HepG2 (cell line): ENCODE measurements at regions not wholly inside any gene's neighbourhood (a gene's known extent, or its start where the extent isn't known, plus 50 kb on each side); places are given as distances from the start of the nearest gene placed in this dataset.
A peak's percentile ranks its signal among the peaks of the same experiment; 100 is the strongest.

Source experiments
- ATAC-seq: fragments of 200-7000 bp; cut with Tn5 transposase; 3 replicates; pipeline ENCODE4 v1.9.1; 2020; ENCODE audit warnings: mild to moderate bottlenecking, moderate library complexity
- BruUV-seq: library from RNA; stranded (reverse); fragments of 400-500 nt; replicated peaks from 2 replicates; lab custom pipeline; 2021; lab: Mats Ljungman, UMichigan
- CTCF ChIA-PET: fragments of 300-600 bp; formaldehyde crosslinking; extraction: SDS; loops from one replicate; lab custom pipeline; 2021; ENCODE audit warnings: low total read pairs, inconsistent platforms, low intra/inter-chr PET ratio; lab: Yijun Ruan, JAX
- POLR2A ChIA-PET: fragments of 350-600 bp; sonication (Branson Sonifier 250); formaldehyde crosslinking; loops from one replicate; lab custom pipeline; 2020; ENCODE audit warnings: antibody characterized with exemption, inconsistent platforms; lab: Yijun Ruan, JAX
- DNase-seq: peaks from one replicate; pipeline ENCODE4 v3.0.0-alpha.2; 2015; ENCODE audit warnings: low spot score
- FAIRE-seq: peaks from 3 replicates; lab custom pipeline; 2011; peaks lifted over from hg19 to GRCh38; lab: Jason Lieb, UNC
- H2AFZ ChIP-seq: one replicate; pipeline ENCODE4 v1.6.1; 2011; ENCODE audit warnings: low read length, inconsistent platforms
- H3K27ac ChIP-seq: fragments of 300-600 bp; 3 replicates; pipeline ENCODE4 v1.8.0; 2011; ENCODE audit warnings: mixed run types, mild to moderate bottlenecking, mixed read lengths, low read length, inconsistent platforms; ENCODE audit not compliant: insufficient read depth; ENCODE audit errors: extremely low read length
- H3K27me3 ChIP-seq, 2 experiments: fragments of 200-600 bp in 1 of 2; 2 replicates in 1 of 2; 3 replicates in 1 of 2; pipeline versions ENCODE4 v1.6.0 to v1.8.0; 2011; ENCODE audit warnings: low read length in 2 of 2, mild to moderate bottlenecking in 2 of 2, moderate library complexity in 2 of 2, inconsistent platforms in 1 of 2; ENCODE audit not compliant: insufficient read depth in 2 of 2, control insufficient read depth in 1 of 2
- H3K36me3 ChIP-seq, 2 experiments: fragments of 200-600 bp in 1 of 2; replicated peaks in 1 of 2; 2 replicates in 1 of 2; 3 replicates in 1 of 2; pipeline versions ENCODE4 v1.5.1 to v1.8.0; 2011; ENCODE audit warnings: low read length in 2 of 2, inconsistent platforms in 1 of 2; ENCODE audit not compliant: insufficient read depth in 2 of 2, control insufficient read depth in 1 of 2
- H3K4me1 ChIP-seq: 2 replicates; pipeline ENCODE4 v1.5.1; 2012; ENCODE audit warnings: low read length, inconsistent platforms; ENCODE audit not compliant: insufficient read depth
- H3K4me2 ChIP-seq: 2 replicates; pipeline ENCODE4 v1.6.0; 2011; ENCODE audit warnings: low read depth, low read length, inconsistent platforms
- H3K4me3 ChIP-seq, 3 experiments: fragments of 200-600 bp in 1 of 3; sonication (generic), shearing (Covaris generic) in 1 of 3; replicated peaks in 1 of 3; 2 replicates each; pipeline ENCODE4 v1.5.1; 2011 to 2016; ENCODE audit warnings: low read length in 3 of 3, inconsistent platforms in 2 of 3, low read depth in 2 of 3, mild to moderate bottlenecking in 2 of 3, control low read depth in 1 of 3, mixed read lengths in 1 of 3; ENCODE audit not compliant: insufficient read depth in 1 of 3
- H3K79me2 ChIP-seq: one replicate; pipeline ENCODE4 v1.6.1; 2011; ENCODE audit warnings: low read length, inconsistent platforms; ENCODE audit not compliant: insufficient read depth
- H3K9ac ChIP-seq: 2 replicates; pipeline ENCODE4 v1.6.0; 2011; ENCODE audit warnings: mild to moderate bottlenecking, low read depth, low read length, inconsistent platforms; ENCODE audit not compliant: insufficient read depth
- H3K9me3 ChIP-seq: 2 replicates; pipeline ENCODE4 v1.5.1; 2012; ENCODE audit warnings: mild to moderate bottlenecking, low read length
- H4K20me1 ChIP-seq: 2 replicates; pipeline ENCODE4 v1.6.0; 2011; ENCODE audit warnings: inconsistent platforms, mild to moderate bottlenecking, low read length, moderate library complexity; ENCODE audit not compliant: insufficient read depth
- MAFF ChIP-seq: IDR thresholded peaks from 2 replicates; pipeline ENCODE4 v1.6.1; 2011; ENCODE audit warnings: low read depth, low read length, improper control_type of control experiment
- MAFK ChIP-seq, 2 experiments: IDR thresholded peaks in 1 of 2; conservative IDR thresholded peaks in 1 of 2; 2 replicates each; pipeline ENCODE4 v1.6.1; 2011; ENCODE audit warnings: improper control_type of control experiment in 2 of 2, low read length in 2 of 2
- NCOA2 ChIP-seq: sonication (generic); formaldehyde crosslinking; IDR thresholded peaks from 2 replicates; pipeline ENCODE4 v1.8.0; 2022; ENCODE audit warnings: inconsistent platforms
- SALL2 ChIP-seq: sonication (generic); formaldehyde crosslinking; IDR thresholded peaks from 2 replicates; pipeline ENCODE4 v1.8.1; 2023; ENCODE audit warnings: mild to moderate bottlenecking, missing genetic modification reagents, inconsistent platforms
- ZBTB3 ChIP-seq: sonication (generic); formaldehyde crosslinking; IDR thresholded peaks from 2 replicates; pipeline ENCODE4 v1.4.0; 2020; ENCODE audit warnings: low read depth, mild to moderate bottlenecking, moderate library complexity, missing genetic modification reagents, borderline replicate concordance
- ZNF569 ChIP-seq: sonication (generic); formaldehyde crosslinking; IDR thresholded peaks from 2 replicates; pipeline ENCODE4 v1.5.0; 2020; ENCODE audit warnings: mild to moderate bottlenecking, missing genetic modification reagents, moderate library complexity, borderline replicate concordance
- ZNF75D ChIP-seq: sonication (generic); formaldehyde crosslinking; IDR thresholded peaks from 2 replicates; pipeline ENCODE4 v1.8.1; 2023; ENCODE audit warnings: missing genetic modification reagents, mild to moderate bottlenecking, borderline replicate concordance
- WGBS: methylation state at CpG from one replicate; pipeline ENCODE4 v1.1.6; 2017; ENCODE audit warnings: low lambda C conversion rate; 5-methylcytosine and 5-hydroxymethylcytosine counted together
- in situ Hi-C: cut with HindIII; loops from 2 replicates; pipeline ENCODE4 v1.10.0; 2017; ENCODE audit warnings: low pct_unique_long_range_greater_than_20kb; ENCODE audit not compliant: extremely low pct_ligation_motif_present
- intact Hi-C: fragments of 100-400 bp; cut with micrococcal nuclease; formaldehyde crosslinking; loops from one replicate; pipeline ENCODE4 v1.10.0; 2022; ENCODE audit not compliant: unreplicated experiment

DNA sequence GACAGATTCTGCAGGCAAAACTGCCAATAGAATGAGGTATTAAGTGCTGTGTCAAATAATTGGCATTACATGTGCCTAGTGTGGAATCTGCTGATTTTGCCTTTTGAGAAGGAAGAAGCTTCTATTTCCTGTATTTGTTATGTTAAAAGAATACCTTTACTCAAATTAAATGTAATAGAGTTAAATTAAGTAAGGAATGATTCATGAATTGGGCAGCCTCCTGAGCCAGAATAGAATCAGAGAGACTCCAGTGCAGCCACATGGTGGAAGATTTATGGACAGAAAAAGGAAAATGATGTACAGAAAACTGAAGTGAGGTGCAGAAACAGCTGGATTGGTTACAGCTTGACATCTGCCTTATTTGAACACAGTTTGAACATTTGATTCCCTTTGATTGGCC lies 464.4 kb upstream of the SEMA6A start:
- ATAC-seq (no peak), FAIRE-seq (no peak), DNase-seq (no peak)
- H3K4me2 ChIP-seq = no peak overlapping the region
- no peak overlapping the region for H3K27ac ChIP-seq
- TF ChIP-seq MAFK (conservative IDR thresholded peaks at IDR 0.05 in 1 of 2, IDR thresholded peaks at IDR 0.05 in 1 of 2; ENCODE audit: low read length in 2 of 2) (0 out of 4 replicates have a peak, but pooled peaks of 1 of the 2 experiments have one; percentile 17), SALL2 (CRISPR knock-in tag) (no peak), ZNF75D (no peak)
- H2AFZ ChIP-seq = no peak overlapping the region
- in situ Hi-C loops = no loop called here
- peaks cover 0 to 4% of the 10 kb centered on the region in 2 experiments; a peak in 1 of 5 replicates for H3K27me3 ChIP-seq
- CTCF ChIA-PET = no interaction called here
- intact Hi-C loops = no loop called here
- POLR2A ChIA-PET = no interaction called here
- H3K4me1 ChIP-seq = no peaks in the 10 kb centered on the region
- H3K36me3 ChIP-seq = no peaks in the 10 kb centered on the region
- no TSS peak for BruUV-seq
- H3K79me2 ChIP-seq = no peaks in the 10 kb centered on the region
- H3K9ac ChIP-seq = no peak overlapping the region
- no peaks in the 10 kb centered on the region for H4K20me1 ChIP-seq
- H3K4me3 ChIP-seq = no peak overlapping the region
- H3K9me3 ChIP-seq = no peaks in the 10 kb centered on the region

GRCh38 chr5:117027384-117027783 lies 452.8 kb upstream of the SEMA6A start:
- in situ Hi-C loops = no loop called here
- H3K79me2 ChIP-seq = no peaks in the 10 kb centered on the region
- 25% methylated on average over 2 of the region's 2 CpGs for WGBS
- no peak overlapping the region for H2AFZ ChIP-seq
- no peak for FAIRE-seq
- TF ChIP-seq MAFF (peak; percentile 67), ZBTB3 (no peak), MAFK (conservative IDR thresholded peaks at IDR 0.05 in 1 of 2, IDR thresholded peaks at IDR 0.05 in 1 of 2; ENCODE audit: low read length in 2 of 2) (peak; percentile 73 to 82), NCOA2 (CRISPR knock-in tag) (no peak), ZNF569 (no peak)
- TF ChIP-seq, all 625 proteins: peak for 2
- no peak overlapping the region for H3K4me3 ChIP-seq
- H3K4me1 ChIP-seq = no peaks in the 10 kb centered on the region
- ChIA-PET POLR2A (no interaction called here), CTCF (no interaction called here)
- H4K20me1 ChIP-seq = no peaks in the 10 kb centered on the region
- H3K27ac ChIP-seq = no peak overlapping the region
- no peak for DNase-seq
- no peak for ATAC-seq
- no peaks in the 10 kb centered on the region for H3K9me3 ChIP-seq
- BruUV-seq = no TSS peak
- no peak overlapping the region for H3K4me2 ChIP-seq
- intact Hi-C loops = no loop called here
- H3K27me3 ChIP-seq = no peaks in the 10 kb centered on the region
- H3K9ac ChIP-seq = no peak overlapping the region
- H3K36me3 ChIP-seq = no peaks in the 10 kb centered on the region
